ENCODE measurements at regions not wholly inside any gene's neighbourhood (a gene's known extent, or its start where the extent isn't known, plus 50 kb on each side); places are given as distances from the start of the nearest gene placed in this dataset.

- TF ChIP-seq CTCF (IDR thresholded peaks at IDR 0.05) (no peak), ZFX (IDR thresholded peaks at IDR 0.05; ENCODE audit: borderline replicate concordance) (no peak)
Measured at GRCh38 chr3:26236531-26236930, 386.0 kb upstream of the LRRC3B start.
